RPMI8226 (cell line): ENCODE measurements at regions not wholly inside any gene's neighbourhood (a gene's known extent, or its start where the extent isn't known, plus 50 kb on each side); places are given as distances from the start of the nearest gene placed in this dataset.
A peak's percentile ranks its signal among the peaks of the same experiment; 100 is the strongest.
"Not testable (repeated sequence)": the region's sequence is repeated elsewhere in the genome, so short reads cannot be mapped to it uniquely, and the experiment has no call there.

ENCODE experiments used
- DNase-seq: peaks from one replicate; pipeline ENCODE4 v3.0.0-alpha.2; 2015

- DNase-seq, result no peak
Observed at GRCh38 chr1:238628110-238628509, 737.4 kb upstream of the ZP4 start.

- DNase-seq, result no peak
Observed at GRCh38 chr1:238624776-238625175, 734.1 kb upstream of the ZP4 start.

GRCh38 chr1:238621405-238621804 lies 730.7 kb upstream of the ZP4 start:
- DNase-seq, result no peak

- DNase-seq, result no peak
Observed at GRCh38 chr1:238619652-238620051, 728.9 kb upstream of the ZP4 start.

GRCh38 chr1:238611406-238611805 lies 720.7 kb upstream of the ZP4 start:
- no peak for DNase-seq

GRCh38 chr1:238608144-238608543 lies 717.4 kb upstream of the ZP4 start:
- no peak for DNase-seq

- DNase-seq, result no peak
Observed at GRCh38 chr1:238606896-238607295, 716.2 kb upstream of the ZP4 start.

GRCh38 chr1:238606457-238606856 lies 715.7 kb upstream of the ZP4 start:
- DNase-seq, result no peak

- DNase-seq, result no peak
Observed at GRCh38 chr1:238604357-238604756, 713.6 kb upstream of the ZP4 start.

GRCh38 chr1:238601604-238602003 lies 710.9 kb upstream of the ZP4 start:
- not testable (repeated sequence) for DNase-seq

- DNase-seq, result no peak
Observed at GRCh38 chr1:238596703-238597102, 706.0 kb upstream of the ZP4 start.

GRCh38 chr1:238592621-238593020 lies 701.9 kb upstream of the ZP4 start:
- DNase-seq, result no peak

GRCh38 chr1:238589843-238590435 lies 699.2 kb upstream of the ZP4 start:
- no peak for DNase-seq

- DNase-seq, result no peak
Observed at GRCh38 chr1:238582816-238583215, 692.1 kb upstream of the ZP4 start.

- no peak for DNase-seq
Observed at GRCh38 chr1:238581332-238581731, 690.6 kb upstream of the ZP4 start.

- DNase-seq, result peak; percentile 13
Observed at GRCh38 chr1:238568735-238569134, 678.0 kb upstream of the ZP4 start.

- DNase-seq, result no peak
Observed at GRCh38 chr1:238562341-238562740, 671.6 kb upstream of the ZP4 start.

GRCh38 chr1:238558746-238559145 lies 668.0 kb upstream of the ZP4 start:
- DNase-seq, result no peak

GRCh38 chr1:238558156-238558555 lies 667.4 kb upstream of the ZP4 start:
- DNase-seq, result no peak

GRCh38 chr1:238552271-238552670 lies 661.5 kb upstream of the ZP4 start:
- DNase-seq, result no peak

- DNase-seq, result no peak
Observed at GRCh38 chr1:238549137-238549536, 658.4 kb upstream of the ZP4 start.

- no peak for DNase-seq
Observed at GRCh38 chr1:238546118-238546517, 655.4 kb upstream of the ZP4 start.

GRCh38 chr1:238537641-238538040 lies 646.9 kb upstream of the ZP4 start:
- DNase-seq, result no peak

- no peak for DNase-seq
Observed at GRCh38 chr1:238530209-238530851, 639.6 kb upstream of the ZP4 start.

- no peak for DNase-seq
Observed at GRCh38 chr1:238517711-238518110, 627.0 kb upstream of the ZP4 start.
